Endodermal cell (in vitro differentiated cells): ENCODE measurements at regions not wholly inside any gene's neighbourhood (a gene's known extent, or its start where the extent isn't known, plus 50 kb on each side); places are given as distances from the start of the nearest gene placed in this dataset.

Experiments
- DNase-seq: peaks from one replicate; pipeline ENCODE4 v3.0.0-alpha.2; 2017
- H3K27ac ChIP-seq: 2 replicates; pipeline ENCODE4 v1.5.1; 2013; ENCODE audit warnings: mild to moderate bottlenecking, low read depth, low read length, moderate library complexity
- H3K27me3 ChIP-seq: 2 replicates; pipeline ENCODE4 v1.6.1; 2013; ENCODE audit warnings: mild to moderate bottlenecking, low read length, moderate library complexity; ENCODE audit not compliant: insufficient read depth, control insufficient read depth, poor library complexity, severe bottlenecking
- H3K36me3 ChIP-seq: 2 replicates; pipeline ENCODE4 v1.7.0; 2013; ENCODE audit warnings: mild to moderate bottlenecking, low read length, moderate library complexity; ENCODE audit not compliant: control insufficient read depth, insufficient read depth
- H3K4me1 ChIP-seq: one replicate; pipeline ENCODE4 v1.7.0; 2013; ENCODE audit warnings: low read length; ENCODE audit not compliant: control insufficient read depth, insufficient read depth
- H3K4me3 ChIP-seq: 2 replicates; pipeline ENCODE4 v1.5.1; 2013; ENCODE audit warnings: mild to moderate bottlenecking, low read length, moderate library complexity
- H3K9ac ChIP-seq: 2 replicates; pipeline ENCODE4 v1.6.1; 2013; ENCODE audit warnings: mild to moderate bottlenecking, low read length, moderate library complexity; ENCODE audit not compliant: poor library complexity, severe bottlenecking; ENCODE audit errors: extremely low read depth
- H3K9me3 ChIP-seq: 2 replicates; pipeline ENCODE4 v1.6.1; 2013; ENCODE audit warnings: mild to moderate bottlenecking, low read length, moderate library complexity; ENCODE audit not compliant: control insufficient read depth
- H3K27ac Mint-ChIP-seq: 2 replicates; pipeline ENCODE4 v1.8.0; 2020; ENCODE audit warnings: mixed read lengths
- H3K27me3 Mint-ChIP-seq: 2 replicates; pipeline ENCODE4 v1.8.0; 2021; ENCODE audit warnings: mild to moderate bottlenecking, mixed read lengths; ENCODE audit not compliant: insufficient read depth
- H3K36me3 Mint-ChIP-seq: 2 replicates; pipeline ENCODE4 v1.8.0; 2020; ENCODE audit warnings: low read depth, mixed read lengths
- H3K4me1 Mint-ChIP-seq: 2 replicates; pipeline ENCODE4 v1.8.0; 2020; ENCODE audit warnings: mixed read lengths
- H3K4me3 Mint-ChIP-seq: 2 replicates; pipeline ENCODE4 v1.8.0; 2020; ENCODE audit warnings: mild to moderate bottlenecking, moderate library complexity, mixed read lengths
- H3K9me3 Mint-ChIP-seq: 2 replicates; pipeline ENCODE4 v1.8.0; 2020; ENCODE audit warnings: mild to moderate bottlenecking, mixed read lengths
- WGBS, 2 experiments: methylation state at CpG; one replicate each; pipeline versions ENCODE4 v1.1.5 to v1.1.7; 2013; ENCODE audit warnings: missing lambda C conversion rate in 2 of 2, mixed read lengths in 1 of 2; ENCODE audit not compliant: insufficient coverage in 1 of 2, insufficient read length in 1 of 2; 5-methylcytosine and 5-hydroxymethylcytosine counted together
- TF ChIP-seq, protein P1 (sequence below): fragments of 200-600 bp; sonication (generic); conservative IDR thresholded peaks from 2 replicates; pipeline ENCODE4 v1.5.0; 2021; ENCODE audit warnings: antibody characterized with exemption, mild to moderate bottlenecking

GRCh38 chr2:43030551-43031307, 195.7 kb downstream of the ZFP36L2 start:
- Histone ChIP-seq H3K27me3 (peaks cover 14% of the 10 kb centered on the region), H3K36me3 (no peaks in the 10 kb centered on the region), H3K4me1 (no peaks in the 10 kb centered on the region), H3K9ac (no peak overlapping the region), H3K27ac (no peak overlapping the region), H3K9me3 (no peaks in the 10 kb centered on the region), H3K4me3 (no peak overlapping the region)
- TF ChIP-seq, protein P1, sequence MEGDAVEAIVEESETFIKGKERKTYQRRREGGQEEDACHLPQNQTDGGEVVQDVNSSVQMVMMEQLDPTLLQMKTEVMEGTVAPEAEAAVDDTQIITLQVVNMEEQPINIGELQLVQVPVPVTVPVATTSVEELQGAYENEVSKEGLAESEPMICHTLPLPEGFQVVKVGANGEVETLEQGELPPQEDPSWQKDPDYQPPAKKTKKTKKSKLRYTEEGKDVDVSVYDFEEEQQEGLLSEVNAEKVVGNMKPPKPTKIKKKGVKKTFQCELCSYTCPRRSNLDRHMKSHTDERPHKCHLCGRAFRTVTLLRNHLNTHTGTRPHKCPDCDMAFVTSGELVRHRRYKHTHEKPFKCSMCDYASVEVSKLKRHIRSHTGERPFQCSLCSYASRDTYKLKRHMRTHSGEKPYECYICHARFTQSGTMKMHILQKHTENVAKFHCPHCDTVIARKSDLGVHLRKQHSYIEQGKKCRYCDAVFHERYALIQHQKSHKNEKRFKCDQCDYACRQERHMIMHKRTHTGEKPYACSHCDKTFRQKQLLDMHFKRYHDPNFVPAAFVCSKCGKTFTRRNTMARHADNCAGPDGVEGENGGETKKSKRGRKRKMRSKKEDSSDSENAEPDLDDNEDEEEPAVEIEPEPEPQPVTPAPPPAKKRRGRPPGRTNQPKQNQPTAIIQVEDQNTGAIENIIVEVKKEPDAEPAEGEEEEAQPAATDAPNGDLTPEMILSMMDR: no peak
- no peaks in the 10 kb centered on the region for H3K9me3 Mint-ChIP-seq
- H3K36me3 Mint-ChIP-seq: no peaks in the 10 kb centered on the region
- H3K27ac Mint-ChIP-seq: no peak overlapping the region
- no peak overlapping the region for H3K4me3 Mint-ChIP-seq
- H3K4me1 Mint-ChIP-seq: peaks cover 19% of the 10 kb centered on the region
- no peak for DNase-seq
- WGBS, 2 experiments: 89 to 91% methylated on average over 6 to 10 of the region's 10 CpGs
- H3K27me3 Mint-ChIP-seq: peaks cover 19% of the 10 kb centered on the region

- Histone ChIP-seq H3K36me3 (no peaks in the 10 kb centered on the region), H3K4me1 (no peaks in the 10 kb centered on the region), H3K27ac (no peak overlapping the region), H3K27me3 (peaks cover 14% of the 10 kb centered on the region), H3K9ac (no peak overlapping the region), H3K4me3 (no peak overlapping the region), H3K9me3 (no peaks in the 10 kb centered on the region)
- Mint-ChIP-seq H3K36me3 (no peaks in the 10 kb centered on the region), H3K27ac (no peak overlapping the region), H3K4me1 (peaks cover 28% of the 10 kb centered on the region), H3K4me3 (no peak overlapping the region), H3K27me3 (peaks cover 19% of the 10 kb centered on the region), H3K9me3 (no peaks in the 10 kb centered on the region)
- no peak for DNase-seq
- WGBS, 2 experiments: 93 to 96% methylated on average over 3 of the region's 3 CpGs
- TF ChIP-seq, protein P1: no peak
Measured at GRCh38 chr2:43029186-43029585, 197.2 kb downstream of the ZFP36L2 start.

DNA sequence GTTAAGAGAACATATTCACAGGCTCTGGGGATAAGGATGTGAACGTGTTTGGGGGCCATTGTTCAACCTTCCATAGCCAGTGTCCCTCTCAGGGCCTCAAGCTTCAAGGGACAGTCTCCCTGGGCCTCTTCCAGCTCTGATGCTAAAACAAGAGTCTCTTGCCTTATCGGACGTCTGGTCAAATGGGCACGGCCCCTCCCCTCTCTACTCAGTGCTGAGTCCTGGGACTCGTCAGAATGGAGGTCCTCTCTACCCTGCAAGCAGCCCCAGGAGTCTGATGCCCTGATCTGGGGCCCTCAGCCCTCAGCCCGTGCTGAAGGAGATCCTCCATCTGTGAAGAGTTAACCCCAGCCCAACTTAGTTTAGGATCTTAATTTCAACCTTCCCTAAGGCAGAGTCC, 198.2 kb downstream of the ZFP36L2 start:
- Histone ChIP-seq H3K9me3 (no peaks in the 10 kb centered on the region), H3K9ac (no peak overlapping the region), H3K36me3 (no peaks in the 10 kb centered on the region), H3K27me3 (peaks cover 14% of the 10 kb centered on the region), H3K4me3 (no peak overlapping the region), H3K4me1 (no peaks in the 10 kb centered on the region), H3K27ac (no peak overlapping the region)
- Mint-ChIP-seq H3K4me1 (peaks cover 28% of the 10 kb centered on the region), H3K27ac (no peak overlapping the region), H3K36me3 (no peaks in the 10 kb centered on the region), H3K27me3 (peaks cover 19% of the 10 kb centered on the region), H3K4me3 (no peak overlapping the region), H3K9me3 (no peaks in the 10 kb centered on the region)
- TF ChIP-seq, protein P1: no peak
- 79 to 94% methylated on average over 5 to 6 of the region's 6 CpGs for whole genome bisulfite sequencing, 2 experiments
- no peak for DNase-seq
